OCI-LY1 (cell line): ENCODE measurements at regions not wholly inside any gene's neighbourhood (a gene's known extent, or its start where the extent isn't known, plus 50 kb on each side); places are given as distances from the start of the nearest gene placed in this dataset.

Experiments
- EZH2 ChIP-seq: fragments of 200-600 bp; sonication (generic), shearing (Covaris generic); IDR thresholded peaks from 2 replicates; pipeline ENCODE4 v1.8.0; 2017; ENCODE audit warnings: borderline replicate concordance, mixed run types, mild to moderate bottlenecking, antibody characterized with exemption, low read length, moderate library complexity, mixed read lengths
- TF ChIP-seq, protein P1 (sequence below): fragments of 200-600 bp; sonication (generic), shearing (Covaris generic); IDR thresholded peaks from 2 replicates; pipeline ENCODE4 v1.5.1; 2017; ENCODE audit warnings: mild to moderate bottlenecking, antibody characterized with exemption, low read length, moderate library complexity, mixed read lengths

DNA sequence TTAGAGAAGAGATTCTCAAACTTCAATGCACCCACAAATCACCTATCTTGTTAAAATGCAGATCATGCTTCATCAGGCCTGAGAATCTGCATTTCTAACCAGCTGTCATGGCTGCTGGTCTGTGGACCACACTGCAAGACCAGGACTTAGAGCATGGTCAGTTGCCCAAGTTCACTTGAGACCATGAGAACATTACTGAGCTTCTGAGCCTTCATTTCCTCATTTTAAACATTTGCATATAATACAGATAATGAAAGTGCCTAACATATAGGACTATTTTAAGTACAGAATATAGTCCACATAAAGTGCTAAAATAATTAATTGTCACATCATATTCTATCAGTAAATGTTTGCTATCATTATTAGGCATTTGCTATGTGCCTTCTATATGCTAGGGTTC lies 260.8 kb upstream of the TNC start:
- TF ChIP-seq, protein P1, sequence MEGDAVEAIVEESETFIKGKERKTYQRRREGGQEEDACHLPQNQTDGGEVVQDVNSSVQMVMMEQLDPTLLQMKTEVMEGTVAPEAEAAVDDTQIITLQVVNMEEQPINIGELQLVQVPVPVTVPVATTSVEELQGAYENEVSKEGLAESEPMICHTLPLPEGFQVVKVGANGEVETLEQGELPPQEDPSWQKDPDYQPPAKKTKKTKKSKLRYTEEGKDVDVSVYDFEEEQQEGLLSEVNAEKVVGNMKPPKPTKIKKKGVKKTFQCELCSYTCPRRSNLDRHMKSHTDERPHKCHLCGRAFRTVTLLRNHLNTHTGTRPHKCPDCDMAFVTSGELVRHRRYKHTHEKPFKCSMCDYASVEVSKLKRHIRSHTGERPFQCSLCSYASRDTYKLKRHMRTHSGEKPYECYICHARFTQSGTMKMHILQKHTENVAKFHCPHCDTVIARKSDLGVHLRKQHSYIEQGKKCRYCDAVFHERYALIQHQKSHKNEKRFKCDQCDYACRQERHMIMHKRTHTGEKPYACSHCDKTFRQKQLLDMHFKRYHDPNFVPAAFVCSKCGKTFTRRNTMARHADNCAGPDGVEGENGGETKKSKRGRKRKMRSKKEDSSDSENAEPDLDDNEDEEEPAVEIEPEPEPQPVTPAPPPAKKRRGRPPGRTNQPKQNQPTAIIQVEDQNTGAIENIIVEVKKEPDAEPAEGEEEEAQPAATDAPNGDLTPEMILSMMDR, result no peak
- no peak for TF ChIP-seq EZH2
